ENCODE measurements at regions not wholly inside any gene's neighbourhood (a gene's known extent, or its start where the extent isn't known, plus 50 kb on each side); places are given as distances from the start of the nearest gene placed in this dataset.

- peaks cover 8% of the 10 kb centered on the region for H3K27me3 Mint-ChIP-seq
- H3K27ac Mint-ChIP-seq = no peak overlapping the region
- no peaks in the 10 kb centered on the region for H3K36me3 Mint-ChIP-seq
- H3K9me3 Mint-ChIP-seq = no peaks in the 10 kb centered on the region
- CTCF ChIA-PET = no interaction called here
- DNase-seq = no peak
- H3K4me1 Mint-ChIP-seq = no peaks in the 10 kb centered on the region
- no peak overlapping the region for H3K4me3 Mint-ChIP-seq
These were observed 452.7 kb downstream of the GATA3 start for GRCh38 chr10:8507156-8507555.

- Mint-ChIP-seq H3K36me3 (no peaks in the 10 kb centered on the region), H3K9me3 (no peaks in the 10 kb centered on the region), H3K4me3 (no peak overlapping the region), H3K27me3 (peaks cover 12% of the 10 kb centered on the region), H3K4me1 (no peaks in the 10 kb centered on the region), H3K27ac (no peak overlapping the region)
- CTCF ChIA-PET = interaction anchor here (0.6 kb wide), 1 partner anchor 10 kb away, joined by 3 read pairs; no protein-coding TSS in a partner anchor
- no peak for DNase-seq
These were observed 454.4 kb downstream of the GATA3 start for GRCh38 chr10:8508882-8509281.

- H3K27ac Mint-ChIP-seq = no peak overlapping the region
- CTCF ChIA-PET = no interaction called here
- H3K4me3 Mint-ChIP-seq = no peak overlapping the region
- no peak for DNase-seq
- H3K36me3 Mint-ChIP-seq = no peaks in the 10 kb centered on the region
- H3K9me3 Mint-ChIP-seq = no peaks in the 10 kb centered on the region
- H3K27me3 Mint-ChIP-seq = peaks cover 18% of the 10 kb centered on the region
- no peaks in the 10 kb centered on the region for H3K4me1 Mint-ChIP-seq
These were observed 456.0 kb downstream of the GATA3 start for GRCh38 chr10:8510471-8510870.

- CTCF ChIA-PET = no interaction called here
- Mint-ChIP-seq H3K27ac (no peak overlapping the region), H3K4me1 (no peaks in the 10 kb centered on the region), H3K27me3 (peaks cover 18% of the 10 kb centered on the region), H3K9me3 (no peaks in the 10 kb centered on the region), H3K4me3 (no peak overlapping the region), H3K36me3 (no peaks in the 10 kb centered on the region)
- DNase-seq = no peak
These were observed 456.5 kb downstream of the GATA3 start for GRCh38 chr10:8511026-8511425.

GRCh38 chr10:8513155-8514147 lies 459.0 kb downstream of the GATA3 start:
- Mint-ChIP-seq H3K4me3 (no peak overlapping the region), H3K4me1 (no peaks in the 10 kb centered on the region), H3K9me3 (no peaks in the 10 kb centered on the region)

GRCh38 chr10:8520382-8520781 lies 465.9 kb downstream of the GATA3 start:
- H3K27ac Mint-ChIP-seq = no peak overlapping the region
- no peak for DNase-seq
- no peak overlapping the region for H3K4me3 Mint-ChIP-seq
- no peaks in the 10 kb centered on the region for H3K4me1 Mint-ChIP-seq
- peaks cover 3% of the 10 kb centered on the region for H3K9me3 Mint-ChIP-seq
- CTCF ChIA-PET = no interaction called here
- H3K27me3 Mint-ChIP-seq = no peaks in the 10 kb centered on the region
- no peaks in the 10 kb centered on the region for H3K36me3 Mint-ChIP-seq

More at GRCh38 chr10:8513155-8514147, 459.0 kb downstream of the GATA3 start:
- CTCF ChIA-PET = interaction anchor here (0.7 to 1.0 kb wide), 2 partner anchors 15 to 36 kb away, joined by 3 to 5 read pairs; no protein-coding TSS in a partner anchor
- H3K36me3 Mint-ChIP-seq = no peaks in the 10 kb centered on the region
- DNase-seq = no peak
- H3K27ac Mint-ChIP-seq = no peak overlapping the region
- H3K27me3 Mint-ChIP-seq = peaks cover 18% of the 10 kb centered on the region

- Mint-ChIP-seq H3K27ac (no peak overlapping the region), H3K27me3 (no peaks in the 10 kb centered on the region), H3K9me3 (no peaks in the 10 kb centered on the region), H3K4me1 (no peaks in the 10 kb centered on the region), H3K4me3 (no peak overlapping the region), H3K36me3 (no peaks in the 10 kb centered on the region)
- DNase-seq = no peak
- CTCF ChIA-PET = no interaction called here
These were observed 473.3 kb downstream of the GATA3 start for GRCh38 chr10:8527773-8528172.

- no peaks in the 10 kb centered on the region for H3K9me3 Mint-ChIP-seq
- no peaks in the 10 kb centered on the region for H3K4me1 Mint-ChIP-seq
- DNase-seq = no peak
- H3K4me3 Mint-ChIP-seq = no peak overlapping the region
- peaks cover 5% of the 10 kb centered on the region for H3K27me3 Mint-ChIP-seq
- CTCF ChIA-PET = no interaction called here
- H3K36me3 Mint-ChIP-seq = no peaks in the 10 kb centered on the region
- H3K27ac Mint-ChIP-seq = no peak overlapping the region
These were observed 476.6 kb downstream of the GATA3 start for GRCh38 chr10:8531116-8531515.

GRCh38 chr10:8532647-8533046 lies 478.2 kb downstream of the GATA3 start:
- no peaks in the 10 kb centered on the region for H3K9me3 Mint-ChIP-seq
- no peak overlapping the region for H3K27ac Mint-ChIP-seq
- no peak overlapping the region for H3K4me3 Mint-ChIP-seq
- H3K4me1 Mint-ChIP-seq = no peaks in the 10 kb centered on the region
- H3K27me3 Mint-ChIP-seq = peaks cover 5% of the 10 kb centered on the region
- no peaks in the 10 kb centered on the region for H3K36me3 Mint-ChIP-seq
- no peak for DNase-seq
- CTCF ChIA-PET = no interaction called here

GRCh38 chr10:8533462-8533861 lies 479.0 kb downstream of the GATA3 start:
- no peak overlapping the region for H3K27ac Mint-ChIP-seq
- DNase-seq = no peak
- no peaks in the 10 kb centered on the region for H3K9me3 Mint-ChIP-seq
- no peak overlapping the region for H3K4me3 Mint-ChIP-seq
- peaks cover 5% of the 10 kb centered on the region for H3K27me3 Mint-ChIP-seq
- CTCF ChIA-PET = no interaction called here
- no peaks in the 10 kb centered on the region for H3K36me3 Mint-ChIP-seq
- H3K4me1 Mint-ChIP-seq = no peaks in the 10 kb centered on the region

GRCh38 chr10:8534096-8534495 lies 479.6 kb downstream of the GATA3 start:
- CTCF ChIA-PET = no interaction called here
- H3K4me1 Mint-ChIP-seq = no peaks in the 10 kb centered on the region

GRCh38 chr10:8534891-8535290 lies 480.4 kb downstream of the GATA3 start:
- CTCF ChIA-PET = interaction anchor here (0.6 kb wide), 1 partner anchor 512 kb away, joined by 3 read pairs; no protein-coding TSS in a partner anchor
- DNase-seq = no peak
- no peak overlapping the region for H3K4me3 Mint-ChIP-seq
- no peak overlapping the region for H3K27ac Mint-ChIP-seq
- no peaks in the 10 kb centered on the region for H3K4me1 Mint-ChIP-seq
- H3K27me3 Mint-ChIP-seq = peaks cover 5% of the 10 kb centered on the region
- no peaks in the 10 kb centered on the region for H3K36me3 Mint-ChIP-seq
- H3K9me3 Mint-ChIP-seq = no peaks in the 10 kb centered on the region

More at GRCh38 chr10:8534096-8534495, 479.6 kb downstream of the GATA3 start:
- no peak overlapping the region for H3K27ac Mint-ChIP-seq
- no peak for DNase-seq
- H3K36me3 Mint-ChIP-seq = no peaks in the 10 kb centered on the region
- no peaks in the 10 kb centered on the region for H3K9me3 Mint-ChIP-seq
- no peak overlapping the region for H3K4me3 Mint-ChIP-seq
- peaks cover 5% of the 10 kb centered on the region for H3K27me3 Mint-ChIP-seq

GRCh38 chr10:8539056-8539455 lies 484.6 kb downstream of the GATA3 start:
- Mint-ChIP-seq H3K9me3 (no peaks in the 10 kb centered on the region), H3K27me3 (peaks cover 3% of the 10 kb centered on the region), H3K27ac (no peak overlapping the region), H3K36me3 (no peaks in the 10 kb centered on the region), H3K4me3 (no peak overlapping the region), H3K4me1 (no peaks in the 10 kb centered on the region)
- CTCF ChIA-PET = no interaction called here
- DNase-seq = no peak

GRCh38 chr10:8543361-8544056 lies 489.0 kb downstream of the GATA3 start:
- Mint-ChIP-seq H3K36me3 (no peaks in the 10 kb centered on the region), H3K9me3 (no peaks in the 10 kb centered on the region), H3K4me3 (no peak overlapping the region), H3K27ac (no peak overlapping the region), H3K4me1 (no peaks in the 10 kb centered on the region), H3K27me3 (peaks cover 3% of the 10 kb centered on the region)
- DNase-seq = no peak
- CTCF ChIA-PET = no interaction called here

GRCh38 chr10:8544057-8544380 lies 489.5 kb downstream of the GATA3 start:
- no peak overlapping the region for H3K4me3 Mint-ChIP-seq
- no peak overlapping the region for H3K27ac Mint-ChIP-seq
- no peaks in the 10 kb centered on the region for H3K4me1 Mint-ChIP-seq
- CTCF ChIA-PET = no interaction called here
- peaks cover 4% of the 10 kb centered on the region for H3K27me3 Mint-ChIP-seq
- no peaks in the 10 kb centered on the region for H3K36me3 Mint-ChIP-seq
- no peaks in the 10 kb centered on the region for H3K9me3 Mint-ChIP-seq
- no peak for DNase-seq

Data from activated naive CD4-positive, alpha-beta T cell treated with anti-CD3 and anti-CD28 coated beads, Interleukin-2, amount 10 ng/mL, durations not matched to agents 7 days and 5 days (primary cell).